ENCODE measurements at regions not wholly inside any gene's neighbourhood (a gene's known extent, or its start where the extent isn't known, plus 50 kb on each side); places are given as distances from the start of the nearest gene placed in this dataset.

GRCh38 chr2:126809340-126809739, 89.3 kb upstream of the TEX51 start:
- TF ChIP-seq EP300 (IDR thresholded peaks at IDR 0.05) (no peak), HDAC2 (IDR thresholded peaks at IDR 0.05) (no peak), MYC (IDR thresholded peaks at IDR 0.05; ENCODE audit: borderline replicate concordance, low read length) (no peak), RCOR1 (IDR thresholded peaks at IDR 0.05; ENCODE audit: low read depth, low read length) (no peak), CTCF (IDR thresholded peaks at IDR 0.05) (no peak)
